ENCODE measurements at regions not wholly inside any gene's neighbourhood (a gene's known extent, or its start where the extent isn't known, plus 50 kb on each side); places are given as distances from the start of the nearest gene placed in this dataset.

- H3K9me3 ChIP-seq (ENCODE audit: low read length) = peaks cover 58% of the 10 kb centered on the region
- H3K4me1 ChIP-seq (ENCODE audit: insufficient read depth, low read length) = no peaks in the 10 kb centered on the region
- no peaks in the 10 kb centered on the region for H3K36me3 ChIP-seq (replicated peaks in 1 of 2; ENCODE audit: control insufficient read depth in 1 of 2, insufficient read depth in 2 of 2, low read length in 2 of 2)
- H3K9ac ChIP-seq (ENCODE audit: insufficient read depth, low read depth, low read length) = no peak overlapping the region
- ChIA-PET POLR2A (no interaction called here), CTCF (ENCODE audit: low intra/inter-chr PET ratio, low total read pairs) (no interaction called here)
- DNase-seq (ENCODE audit: low spot score) (no peak), FAIRE-seq (no peak), ATAC-seq (no peak)
- H3K4me2 ChIP-seq (ENCODE audit: low read depth, low read length) = no peak overlapping the region
- no peaks in the 10 kb centered on the region for H4K20me1 ChIP-seq (ENCODE audit: insufficient read depth, low read length)
- BruUV-seq (replicated peaks) = no TSS peak
- H3K4me3 ChIP-seq (replicated peaks in 1 of 3; ENCODE audit: insufficient read depth in 1 of 3, low read depth in 2 of 3, low read length in 3 of 3) = no peak overlapping the region
- intact Hi-C loops (cut with micrococcal nuclease; ENCODE audit: unreplicated experiment) (no loop called here), in situ Hi-C loops (cut with HindIII; ENCODE audit: extremely low pct_ligation_motif_present, low pct_unique_long_range_greater_than_20kb) (no loop called here)
- TF ChIP-seq JARID2 (CRISPR knock-in tag; IDR thresholded peaks at IDR 0.05; ENCODE audit: insufficient replicate concordance) = no peak
- no peak for TF ChIP-seq ZNF768 (CRISPR knock-in tag; IDR thresholded peaks at IDR 0.05)
- no peak for TF ChIP-seq ZSCAN21 (CRISPR knock-in tag; IDR thresholded peaks at IDR 0.05; ENCODE audit: borderline replicate concordance)
- TF ChIP-seq TAF15 (IDR thresholded peaks at IDR 0.05; ENCODE audit: low read depth, low read length, poor library complexity, severe bottlenecking) = no peak
- no peak for TF ChIP-seq HOXA9 (CRISPR knock-in tag; IDR thresholded peaks at IDR 0.05; ENCODE audit: borderline replicate concordance)
- TF ChIP-seq ZNF362 (CRISPR knock-in tag; IDR thresholded peaks at IDR 0.05; ENCODE audit: borderline replicate concordance) = no peak
- H3K79me2 ChIP-seq (ENCODE audit: insufficient read depth, low read length) = no peaks in the 10 kb centered on the region
- H3K27me3 ChIP-seq (ENCODE audit: control insufficient read depth in 1 of 2, insufficient read depth in 2 of 2, low read length in 2 of 2) = no peaks in the 10 kb centered on the region
- no peak overlapping the region for H3K27ac ChIP-seq (ENCODE audit: extremely low read length, insufficient read depth, low read length)
- 30% methylated on average over 4 of the region's 4 CpGs for WGBS (ENCODE audit: low lambda C conversion rate)
- H2AFZ ChIP-seq (ENCODE audit: low read length) = no peak overlapping the region
Measured at GRCh38 chr2:13596233-13596632, 879.5 kb downstream of the TRIB2 start.

- Histone ChIP-seq H3K4me2 (ENCODE audit: low read depth, low read length) (no peak overlapping the region), H3K79me2 (ENCODE audit: insufficient read depth, low read length) (no peaks in the 10 kb centered on the region), H2AFZ (ENCODE audit: low read length) (no peak overlapping the region), H3K4me1 (ENCODE audit: insufficient read depth, low read length) (no peaks in the 10 kb centered on the region), H3K27ac (ENCODE audit: extremely low read length, insufficient read depth, low read length) (no peak overlapping the region), H3K9me3 (ENCODE audit: low read length) (peaks cover 59% of the 10 kb centered on the region), H3K36me3 (replicated peaks in 1 of 2; ENCODE audit: control insufficient read depth in 1 of 2, insufficient read depth in 2 of 2, low read length in 2 of 2) (no peaks in the 10 kb centered on the region), H3K27me3 (ENCODE audit: control insufficient read depth in 1 of 2, insufficient read depth in 2 of 2, low read length in 2 of 2) (no peaks in the 10 kb centered on the region), H3K9ac (ENCODE audit: insufficient read depth, low read depth, low read length) (no peak overlapping the region), H3K4me3 (replicated peaks in 1 of 3; ENCODE audit: insufficient read depth in 1 of 3, low read depth in 2 of 3, low read length in 3 of 3) (no peak overlapping the region), H4K20me1 (ENCODE audit: insufficient read depth, low read length) (no peaks in the 10 kb centered on the region)
- ChIA-PET POLR2A (no interaction called here), CTCF (ENCODE audit: low intra/inter-chr PET ratio, low total read pairs) (no interaction called here)
- in situ Hi-C loops (cut with HindIII; ENCODE audit: extremely low pct_ligation_motif_present, low pct_unique_long_range_greater_than_20kb) (no loop called here), intact Hi-C loops (cut with micrococcal nuclease; ENCODE audit: unreplicated experiment) (no loop called here)
- FAIRE-seq = no peak
- no peak for ATAC-seq
- 28% methylated on average over 2 of the region's 2 CpGs for WGBS (ENCODE audit: low lambda C conversion rate)
- no peak for DNase-seq (ENCODE audit: low spot score)
- BruUV-seq (replicated peaks) = no TSS peak
- no peak for TF ChIP-seq ZNF20 (CRISPR knock-in tag; IDR thresholded peaks at IDR 0.05)
- TF ChIP-seq PRDM4 (CRISPR knock-in tag; IDR thresholded peaks at IDR 0.05; ENCODE audit: borderline replicate concordance) = no peak
- TF ChIP-seq ZNF317 (CRISPR knock-in tag; IDR thresholded peaks at IDR 0.05) = no peak
- no peak for TF ChIP-seq ZNF362 (CRISPR knock-in tag; IDR thresholded peaks at IDR 0.05; ENCODE audit: borderline replicate concordance)
- no peak for TF ChIP-seq ZFP1 (CRISPR knock-in tag; IDR thresholded peaks at IDR 0.05)
- no peak for TF ChIP-seq ZNF781 (CRISPR knock-in tag; IDR thresholded peaks at IDR 0.05; ENCODE audit: borderline replicate concordance, not compliant biosample characterization)
- no peak for TF ChIP-seq ZBTB20 (CRISPR knock-in tag; IDR thresholded peaks at IDR 0.05; ENCODE audit: borderline replicate concordance, low read depth)
- TF ChIP-seq ZNF839 (CRISPR knock-in tag; IDR thresholded peaks at IDR 0.05; ENCODE audit: borderline replicate concordance) = no peak
- no peak for TF ChIP-seq NCOR1 (IDR thresholded peaks at IDR 0.05; ENCODE audit: borderline replicate concordance, low read length)
- no peak for TF ChIP-seq TP53 (CRISPR knock-in tag; conservative IDR thresholded peaks at IDR 0.05)
Measured at GRCh38 chr2:13597176-13597575, 880.4 kb downstream of the TRIB2 start.

Data from HepG2 (cell line).